Glomerular endothelial cell (primary cell): ENCODE measurements at regions not wholly inside any gene's neighbourhood (a gene's known extent, or its start where the extent isn't known, plus 50 kb on each side); places are given as distances from the start of the nearest gene placed in this dataset.

Experiments used
- DNase-seq: peaks from one replicate; pipeline ENCODE4 v3.0.0-alpha.2; 2011; ENCODE audit warnings: low read depth, low spot score; ENCODE audit errors: extremely low read depth

DNA sequence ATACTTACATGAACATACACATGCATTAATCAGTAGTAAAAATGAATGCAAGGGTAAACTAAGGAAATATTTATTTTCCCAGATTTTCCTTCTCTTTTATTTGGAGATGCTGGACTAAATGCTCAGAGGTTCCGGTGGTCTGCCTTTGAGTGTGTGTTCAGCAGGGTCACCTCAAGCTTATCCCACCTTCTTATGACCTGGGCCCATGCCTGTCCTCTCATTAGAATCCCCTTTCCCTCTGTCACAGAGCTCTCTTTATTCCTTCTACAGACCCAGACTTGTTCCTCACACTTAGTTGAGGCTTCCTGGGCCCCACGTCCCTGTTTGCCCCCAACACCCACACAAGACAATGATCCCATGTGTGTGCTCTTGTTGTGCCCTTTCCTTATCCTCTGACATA lies 61.6 kb upstream of the TOP3B start:
- DNase-seq, result no peak

DNA sequence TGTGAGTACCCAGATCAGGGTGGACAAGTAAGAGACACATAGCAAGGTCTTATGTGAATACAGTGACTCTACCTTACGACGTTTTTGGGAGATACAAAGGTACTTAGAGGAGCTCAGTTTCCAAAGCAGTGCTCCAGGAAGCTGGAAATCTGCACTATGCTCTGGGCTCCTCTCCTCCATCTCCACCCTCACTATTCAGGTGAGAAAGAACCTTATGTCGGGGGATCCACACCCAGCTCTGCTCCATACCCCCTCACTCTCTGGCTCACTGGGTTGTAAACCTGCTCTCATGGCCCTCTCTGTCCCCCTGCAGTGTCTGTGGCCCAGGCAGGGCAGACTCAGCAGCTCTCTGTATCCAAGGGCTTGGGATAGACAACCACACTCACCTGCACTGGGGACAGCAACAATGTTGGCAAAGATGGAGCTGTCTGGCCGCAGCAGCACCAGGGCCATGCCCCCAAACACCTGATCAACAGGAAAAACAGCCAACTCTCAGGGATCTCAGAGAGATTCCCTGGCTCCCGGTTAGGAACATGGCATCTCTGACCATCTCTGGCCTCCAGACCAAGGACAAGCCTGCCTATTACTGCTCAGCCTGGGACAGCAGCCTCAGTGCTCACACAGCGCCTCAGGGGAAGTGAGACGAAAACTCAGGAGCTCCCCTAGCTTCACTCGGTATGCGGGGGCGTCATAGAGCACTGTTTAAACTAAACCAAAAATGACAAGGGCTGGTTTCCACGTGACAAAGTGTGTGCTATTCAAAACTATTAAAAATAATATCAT lies 60.9 kb upstream of the TOP3B start:
- DNase-seq, result no peak

DNA sequence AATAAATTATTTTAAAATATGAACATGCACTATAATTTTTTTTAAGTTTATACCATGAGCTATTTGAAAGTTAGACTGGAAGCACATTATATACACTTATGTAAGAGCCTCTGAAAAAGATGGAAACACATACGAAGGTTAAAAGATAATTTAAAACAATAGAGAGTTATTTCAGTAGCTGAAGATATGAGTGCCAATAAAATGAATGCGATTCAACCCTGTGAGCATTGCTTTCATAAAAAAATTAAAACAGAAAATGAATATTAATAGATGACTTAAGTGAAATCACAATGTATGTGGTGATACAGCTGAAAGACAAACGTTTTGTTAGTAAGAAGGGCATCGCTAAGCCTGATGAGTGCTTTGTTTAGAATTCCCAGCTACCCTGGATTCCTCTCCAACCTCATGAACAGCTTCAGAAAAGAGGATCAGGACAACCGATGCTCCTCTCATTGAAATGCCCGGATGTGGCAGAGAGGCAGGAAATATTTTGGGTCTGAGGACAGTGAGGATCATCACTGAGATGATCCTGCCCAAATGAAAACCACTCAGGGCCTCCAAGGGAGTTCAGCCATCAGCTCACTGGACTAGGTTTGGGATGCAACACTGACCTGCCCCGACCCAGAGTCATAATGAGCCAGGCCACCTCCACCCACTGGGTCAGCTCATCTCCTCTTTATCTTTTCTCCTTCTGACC lies 60.2 kb upstream of the TOP3B start:
- DNase-seq, result no peak

DNA sequence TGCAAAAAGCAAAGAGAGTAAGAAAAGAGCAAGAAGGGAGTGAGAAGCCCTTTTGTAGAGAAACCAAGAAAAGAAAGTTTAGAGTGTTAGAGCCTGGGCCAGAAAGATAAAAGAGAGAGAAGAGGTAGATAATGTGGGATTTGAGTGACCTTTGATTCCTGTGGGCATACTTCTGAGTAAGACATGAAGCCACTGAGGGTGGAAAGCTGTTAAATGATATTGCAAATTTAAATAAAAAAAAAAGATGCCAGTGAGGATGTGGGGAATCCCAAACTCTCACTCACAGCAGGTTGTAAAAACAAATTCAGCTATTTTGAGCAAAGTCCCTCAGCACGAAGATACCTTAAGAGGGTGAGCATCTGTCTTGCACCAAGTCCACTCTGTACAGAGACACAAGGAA lies 59.4 kb upstream of the TOP3B start:
- DNase-seq, result no peak

DNA sequence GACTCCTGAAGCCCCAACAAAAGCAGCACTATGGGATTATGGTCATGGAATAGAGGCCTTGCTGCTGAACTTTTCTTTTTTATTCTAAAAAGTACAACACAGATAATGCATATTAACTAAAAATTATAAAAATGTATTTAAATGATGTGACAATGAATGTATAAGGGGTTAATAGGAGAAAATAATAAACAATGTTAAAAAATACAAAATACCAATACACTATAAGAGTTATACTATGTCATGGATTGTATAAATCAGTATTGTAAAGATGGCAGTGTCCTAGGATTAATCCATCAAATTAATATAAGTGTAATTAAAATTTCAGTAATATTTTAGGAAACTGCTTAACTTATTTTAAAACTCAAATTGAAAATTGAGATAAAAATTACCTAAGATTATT lies 58.3 kb upstream of the TOP3B start:
- DNase-seq, result no peak

DNA sequence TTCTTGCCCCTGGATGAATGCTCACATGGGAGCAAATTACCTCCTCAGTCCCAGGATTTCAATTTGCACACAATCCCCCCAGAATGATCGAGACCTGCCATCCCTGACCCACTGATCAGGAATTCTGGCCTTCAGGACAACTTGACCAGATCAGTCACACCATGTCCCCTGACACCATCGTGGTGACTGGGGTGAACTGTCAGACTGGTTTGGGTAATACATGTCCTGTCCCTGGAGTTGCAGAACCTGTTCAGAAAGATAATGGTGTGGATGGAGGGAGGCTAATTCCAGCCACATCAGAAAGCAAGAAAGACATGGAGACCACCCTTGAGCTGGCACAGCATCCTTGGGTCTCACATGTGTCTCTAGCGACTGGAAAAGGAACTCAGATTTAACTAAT lies 57.9 kb upstream of the TOP3B start:
- DNase-seq, result no peak

DNA sequence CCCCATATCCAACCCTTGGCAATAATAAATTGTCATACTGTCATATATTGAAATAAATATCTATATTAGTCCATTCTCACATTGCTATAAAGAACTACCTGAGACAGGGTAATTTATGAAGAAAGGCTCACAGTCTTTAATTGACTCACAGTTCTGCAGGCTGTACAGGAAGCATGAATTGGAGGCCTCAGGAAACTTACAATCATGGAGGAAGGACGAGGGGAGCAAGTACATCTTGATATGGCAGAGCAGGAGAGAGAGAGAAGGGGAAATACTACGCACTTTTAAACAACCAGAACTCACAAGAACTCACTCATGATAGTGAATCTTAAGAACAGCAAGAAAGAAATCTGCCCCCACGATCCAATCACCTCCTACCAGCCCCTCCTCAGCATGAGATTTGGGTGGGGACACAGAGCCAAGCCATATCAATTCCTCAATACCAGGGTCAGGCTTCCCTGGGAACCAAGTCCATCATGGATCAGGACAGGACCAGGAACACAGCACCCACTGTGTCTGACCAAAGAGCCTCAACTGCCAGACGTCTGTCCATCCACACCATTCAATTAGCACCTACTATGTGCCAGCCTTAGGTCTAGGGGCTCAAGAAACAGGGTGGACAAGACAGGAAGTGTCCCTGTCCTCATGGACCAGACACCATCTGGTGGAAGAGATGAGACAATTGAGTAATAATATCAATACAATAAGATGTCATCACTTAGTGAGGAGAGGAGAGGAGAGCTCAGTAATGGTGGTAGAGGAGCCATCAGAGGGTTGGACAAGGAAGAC lies 56.9 kb upstream of the TOP3B start:
- DNase-seq, result no peak

DNA sequence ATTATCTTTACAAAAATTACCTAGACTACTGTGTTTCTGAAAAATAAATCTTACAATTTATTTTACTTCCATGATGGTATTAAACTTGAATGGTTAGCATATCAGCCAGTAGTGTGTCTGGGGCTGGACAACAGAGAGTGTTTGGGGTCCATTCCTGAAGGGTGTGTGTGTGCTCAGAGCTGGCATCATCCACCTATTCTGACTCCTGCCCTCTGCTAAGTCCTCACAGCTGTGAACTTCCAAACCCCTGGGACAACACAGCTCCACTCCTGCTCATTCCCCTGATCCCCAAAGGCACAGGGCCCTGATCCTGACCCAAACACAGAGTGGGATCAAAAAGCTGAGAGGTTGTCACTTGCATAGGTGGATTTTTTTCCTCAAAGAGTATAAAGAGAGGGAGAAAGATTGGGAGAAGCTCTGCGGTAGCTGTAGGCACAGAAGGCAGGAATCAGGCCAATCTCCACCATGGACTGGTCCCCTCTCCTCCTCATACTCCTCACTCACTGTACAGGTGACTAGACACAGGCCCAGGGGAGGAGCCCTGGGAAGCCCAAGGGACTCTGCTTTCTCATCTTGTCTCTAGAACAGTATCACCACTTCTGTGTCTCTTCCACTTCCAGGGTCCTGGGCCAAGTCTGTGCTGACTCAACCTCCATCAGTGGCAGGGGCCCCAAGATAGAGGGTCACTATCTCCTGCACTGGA lies 55.7 kb upstream of the TOP3B start:
- no peak for DNase-seq

DNA sequence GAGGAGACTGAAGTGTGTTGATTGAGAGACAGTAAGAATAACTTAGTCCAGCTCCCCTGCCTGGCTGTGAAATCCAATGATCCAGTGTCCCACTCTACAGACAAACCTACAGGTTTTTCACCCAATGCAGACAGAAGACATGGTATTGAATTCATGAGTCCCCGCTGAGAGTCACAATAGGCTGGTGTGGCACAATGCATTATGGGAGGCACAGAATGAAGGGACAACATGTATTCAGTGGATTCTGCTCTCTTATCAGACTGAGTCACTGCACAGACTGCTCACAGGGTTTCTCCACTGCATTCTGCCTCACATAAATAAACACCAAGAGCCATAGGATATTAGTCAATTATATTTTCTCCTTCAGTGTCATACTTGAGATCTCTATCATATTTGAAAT lies 55.2 kb upstream of the TOP3B start:
- DNase-seq, result no peak

DNA sequence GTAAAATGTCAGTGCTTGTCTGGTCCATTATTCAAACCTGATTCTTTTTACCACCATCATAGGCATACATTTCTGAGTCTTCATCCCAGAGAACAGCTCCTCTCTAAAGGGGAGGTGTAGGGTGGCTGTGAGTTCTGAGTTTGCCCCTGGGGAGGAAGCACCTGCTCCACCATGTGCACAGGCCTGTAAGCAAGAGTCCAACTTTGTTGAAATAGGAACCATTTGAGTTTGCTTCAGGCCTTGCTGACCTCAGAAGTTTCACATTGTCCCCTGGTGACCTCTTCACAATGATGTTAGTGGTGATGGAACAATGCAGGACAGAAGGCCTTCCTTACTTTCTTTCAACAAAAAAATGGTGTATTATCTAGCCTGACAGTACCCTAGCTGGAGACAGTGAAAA lies 54.6 kb upstream of the TOP3B start:
- DNase-seq, result no peak

DNA sequence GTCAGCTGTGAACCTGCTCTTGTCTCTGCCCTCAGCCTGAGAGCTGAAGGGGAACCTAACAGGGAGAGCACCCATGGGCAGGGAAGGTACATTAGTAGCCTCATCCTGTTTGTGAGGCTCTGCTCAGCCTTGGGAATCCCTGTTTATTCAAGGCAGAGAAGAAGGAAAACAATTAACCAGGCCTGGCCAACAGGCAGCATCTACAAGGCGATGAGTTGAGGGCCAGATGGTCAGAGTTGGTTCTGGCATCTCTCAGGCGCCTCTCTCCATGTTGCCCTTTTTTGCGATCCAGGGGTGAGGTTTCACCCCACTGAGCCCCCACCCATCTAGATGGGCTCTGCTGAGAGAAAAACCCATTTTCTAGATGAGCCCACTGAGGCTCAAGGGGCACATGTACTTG lies 54.0 kb upstream of the TOP3B start:
- DNase-seq, result no peak

DNA sequence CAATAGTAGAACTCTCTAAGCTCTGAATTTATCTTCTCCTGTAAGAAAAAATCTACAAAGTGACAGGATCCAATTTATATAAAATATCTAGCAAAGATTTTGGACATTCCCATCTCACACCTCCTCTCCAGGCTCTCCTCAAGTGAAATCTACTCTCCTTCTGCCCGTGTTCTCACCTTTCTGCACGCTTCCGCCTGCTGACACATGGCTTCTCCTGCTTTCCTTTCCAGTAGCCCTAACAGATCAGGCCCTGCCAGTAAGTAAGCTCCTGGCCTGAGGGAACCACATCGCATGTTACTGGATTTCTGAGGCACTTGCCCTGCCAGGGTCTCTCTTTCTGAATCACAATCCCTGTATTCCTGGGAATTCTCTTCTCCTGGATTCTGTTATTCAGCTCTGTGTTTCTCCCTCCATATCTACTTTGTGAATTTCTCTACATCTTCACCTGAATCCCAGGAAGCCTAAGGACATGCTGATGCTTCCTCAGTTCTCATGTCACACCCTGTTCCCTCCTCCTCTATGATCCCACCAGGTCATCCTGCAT lies 53.3 kb upstream of the TOP3B start:
- no peak for DNase-seq

DNA sequence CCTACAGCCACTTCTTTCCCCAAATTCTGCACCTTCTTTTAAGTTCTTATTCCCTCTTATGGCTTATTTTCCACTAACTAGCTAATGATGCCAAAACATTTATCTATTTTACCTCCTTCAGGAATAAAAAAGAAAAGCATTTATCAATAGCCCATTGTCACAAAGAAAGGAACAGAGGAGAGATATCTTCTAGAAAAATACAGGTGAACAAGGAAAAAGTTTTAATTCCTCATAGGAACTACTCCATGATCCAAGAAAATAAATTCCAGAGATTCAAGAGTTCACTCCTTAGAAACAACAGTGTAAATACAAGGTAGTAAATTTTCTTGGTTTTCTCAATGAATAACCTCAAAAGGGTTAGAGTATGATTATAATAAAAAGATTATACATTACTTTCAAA lies 52.6 kb upstream of the TOP3B start:
- DNase-seq, result no peak

DNA sequence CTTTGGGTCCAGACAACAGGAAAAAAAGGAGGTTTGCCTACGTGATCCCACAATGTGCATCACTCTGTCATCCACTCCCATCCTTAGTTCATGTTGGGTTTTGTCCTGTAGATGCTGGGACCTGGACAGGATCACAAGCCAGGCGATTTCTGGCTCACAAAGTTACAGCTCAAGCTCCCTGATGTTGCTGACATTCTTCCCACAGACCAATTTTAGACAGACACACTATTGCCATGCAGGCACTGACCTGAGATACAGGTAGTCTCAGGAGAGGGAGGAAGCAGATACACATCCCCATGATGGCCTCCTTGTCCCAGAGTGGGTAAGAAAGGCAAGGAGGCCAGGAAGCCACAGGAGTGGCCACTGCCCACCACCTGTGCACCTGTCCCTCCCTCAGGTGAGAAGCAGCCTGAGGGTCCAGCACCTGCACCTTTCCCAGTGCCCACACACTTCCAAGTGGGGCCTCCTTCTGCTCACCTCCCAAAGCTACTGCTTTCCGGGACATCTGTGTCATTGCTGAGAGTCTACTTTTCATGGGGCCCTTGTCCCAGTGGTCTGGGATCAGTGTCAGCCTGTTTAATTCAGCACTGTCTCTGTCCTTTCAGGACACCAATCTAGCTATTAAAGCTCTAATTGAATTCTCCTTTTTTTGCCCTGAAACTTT lies 52.0 kb upstream of the TOP3B start:
- no peak for DNase-seq

DNA sequence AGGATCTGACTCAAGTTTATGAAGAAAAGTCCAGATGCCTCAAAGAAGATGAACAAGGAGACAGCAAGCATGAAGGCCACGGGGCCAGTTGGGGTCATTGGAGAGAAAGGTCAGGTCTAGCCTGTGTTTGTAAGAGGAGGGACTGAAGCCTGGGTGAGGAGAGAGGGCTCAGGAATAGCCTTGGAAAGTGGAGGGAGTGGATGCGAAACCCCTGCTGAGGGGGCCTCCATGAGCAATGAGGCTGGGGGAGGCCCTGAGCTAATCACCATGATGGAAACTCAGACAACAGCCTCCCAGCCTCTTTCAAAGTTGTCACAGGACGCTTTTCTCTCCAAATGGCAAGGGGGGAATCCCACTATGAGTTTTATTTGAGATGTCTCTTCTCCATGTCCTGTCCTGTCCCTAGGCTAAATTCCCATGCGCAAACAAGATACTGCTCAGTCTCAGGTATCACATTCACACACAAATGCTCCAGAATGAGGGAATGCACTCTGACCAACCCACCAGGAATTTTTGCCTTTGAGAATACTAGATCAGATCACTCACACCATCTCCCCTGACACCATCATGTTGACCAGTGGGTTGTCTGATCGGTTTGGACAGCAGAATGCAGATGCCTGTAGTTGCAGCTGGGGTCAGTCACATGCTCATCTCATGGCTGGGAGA lies 51.3 kb upstream of the TOP3B start:
- no peak for DNase-seq

DNA sequence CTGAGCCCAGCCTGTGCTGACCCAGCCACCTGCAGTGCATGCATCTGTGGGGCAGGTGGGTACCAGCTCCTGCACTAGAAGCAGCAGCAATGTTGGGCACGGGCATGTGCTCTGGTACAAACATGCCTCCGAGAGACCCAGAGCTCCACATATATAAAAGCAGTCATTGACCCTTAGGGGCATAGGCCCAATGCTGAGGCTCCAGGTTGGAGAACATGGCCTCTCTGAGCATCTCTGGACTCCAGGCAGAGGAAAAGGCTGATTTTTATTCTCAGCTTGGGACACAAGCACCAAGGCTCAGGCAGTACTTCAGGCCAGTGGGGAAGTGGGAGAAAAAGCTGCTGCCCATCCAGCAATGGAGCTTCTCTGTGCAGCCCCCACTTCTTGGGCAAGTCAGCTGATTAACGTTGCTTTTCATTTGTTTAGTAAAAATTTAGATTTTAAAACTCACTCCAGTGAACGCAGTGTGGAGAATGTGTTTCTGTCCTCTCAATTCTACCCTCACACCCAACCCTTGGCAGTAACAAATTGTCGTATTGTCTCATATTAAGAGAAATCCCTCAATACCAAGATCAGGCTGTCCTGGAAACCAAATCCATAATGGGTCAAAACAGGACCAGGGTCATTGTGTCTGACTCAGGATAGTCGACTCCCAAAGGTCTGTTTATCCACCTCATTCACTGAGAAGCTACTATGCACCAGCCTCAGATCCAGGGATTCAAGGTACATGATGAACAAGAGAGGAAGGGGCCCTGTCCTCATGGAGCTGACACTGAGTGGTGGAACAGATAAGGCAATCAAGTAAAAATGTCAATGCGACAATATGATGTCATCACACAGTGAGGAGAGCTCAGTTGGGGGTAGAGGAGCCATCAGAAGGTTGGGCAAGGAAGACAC lies 50.6 kb upstream of the TOP3B start:
- no peak for DNase-seq

DNA sequence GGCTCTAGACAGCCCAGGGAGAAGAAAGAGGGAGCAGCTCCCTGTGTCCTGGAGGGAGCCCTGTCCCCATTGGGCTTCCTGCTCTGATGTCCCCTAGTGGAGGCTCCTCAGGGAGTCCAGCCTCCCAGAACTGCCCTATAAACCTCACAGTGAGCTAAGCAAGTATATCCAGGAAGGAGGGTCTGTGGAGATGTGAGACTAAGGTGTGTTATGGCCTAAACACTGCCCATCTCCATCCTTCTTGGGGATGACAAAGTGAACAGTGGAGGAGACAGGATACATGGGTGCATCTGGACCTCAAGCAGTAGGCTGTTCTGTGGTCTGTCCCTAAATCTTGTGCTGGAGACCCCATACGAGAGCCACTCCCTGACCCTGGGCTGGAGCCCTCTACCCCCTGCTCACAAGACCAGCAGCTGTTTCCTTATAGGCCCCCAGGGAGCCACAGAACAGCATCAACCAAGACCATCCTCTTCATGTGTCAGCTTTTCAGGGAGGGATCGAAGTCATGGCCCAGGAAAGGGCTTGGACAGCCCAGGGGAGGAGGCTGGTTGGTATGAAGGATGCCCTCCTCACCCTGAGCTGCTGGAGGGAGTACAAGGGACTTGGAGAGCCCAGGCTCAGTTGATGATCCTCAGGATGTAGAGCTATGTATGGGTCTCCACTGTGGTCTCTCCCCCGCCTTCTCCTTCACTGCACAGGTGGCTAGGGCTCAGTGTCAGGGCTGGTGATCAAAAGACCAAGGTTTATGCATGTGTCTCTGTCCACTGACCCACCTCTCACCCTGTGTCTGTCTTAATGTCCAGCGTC lies 49.7 kb upstream of the TOP3B start:
- no peak for DNase-seq
